Prostate gland (tissue), 2 donors: ENCODE measurements at regions not wholly inside any gene's neighbourhood (a gene's known extent, or its start where the extent isn't known, plus 50 kb on each side); places are given as distances from the start of the nearest gene placed in this dataset.
"Not testable (repeated sequence)": the region's sequence is repeated elsewhere in the genome, so short reads cannot be mapped to it uniquely, and the experiment has no call there.

Experiments
- DNase-seq: peaks from one replicate; pipeline ENCODE4 v3.0.0-alpha.2; 2019; ENCODE audit warnings: low spot score
- H3K27ac ChIP-seq, 2 donors: fragments of 200-600 bp; sonication (generic); 2 replicates each; pipeline ENCODE4 v1.5.1; 2017 to 2019
- H3K27me3 ChIP-seq: fragments of 200-600 bp; sonication (generic); replicated peaks from 2 replicates; pipeline ENCODE4 v1.5.1; 2019; ENCODE audit not compliant: insufficient read depth
- H3K36me3 ChIP-seq, 2 donors: fragments of 200-600 bp; sonication (generic); 1 replicate in 1 of 2; 2 replicates in 1 of 2; pipeline versions ENCODE4 v1.5.1 to v1.8.1; 2017 to 2019
- H3K4me1 ChIP-seq: fragments of 200-600 bp; sonication (generic); replicated peaks from 2 replicates; pipeline ENCODE4 v1.5.1; 2019
- H3K4me3 ChIP-seq, 2 donors: fragments of 200-600 bp; sonication (generic); 2 replicates each; pipeline ENCODE4 v1.5.1; 2017 to 2019
- H3K9me3 ChIP-seq: fragments of 200-600 bp; sonication (generic); 2 replicates; pipeline ENCODE4 v1.5.1; 2017
- POLR2AphosphoS5 ChIP-seq: sonication (generic); formaldehyde crosslinking; IDR thresholded peaks from one replicate; pipeline ENCODE4 v1.6.1; 2017; ENCODE audit warnings: antibody characterized with exemption
- WGBS: methylation state at CpG from one replicate; pipeline ENCODE4 v1.1.5; 2018; 5-methylcytosine and 5-hydroxymethylcytosine counted together
- intact Hi-C: fragments of 100-400 bp; cut with DNase I; formaldehyde crosslinking; loops from one replicate; pipeline ENCODE4 v1.14.2; 2022

DNA sequence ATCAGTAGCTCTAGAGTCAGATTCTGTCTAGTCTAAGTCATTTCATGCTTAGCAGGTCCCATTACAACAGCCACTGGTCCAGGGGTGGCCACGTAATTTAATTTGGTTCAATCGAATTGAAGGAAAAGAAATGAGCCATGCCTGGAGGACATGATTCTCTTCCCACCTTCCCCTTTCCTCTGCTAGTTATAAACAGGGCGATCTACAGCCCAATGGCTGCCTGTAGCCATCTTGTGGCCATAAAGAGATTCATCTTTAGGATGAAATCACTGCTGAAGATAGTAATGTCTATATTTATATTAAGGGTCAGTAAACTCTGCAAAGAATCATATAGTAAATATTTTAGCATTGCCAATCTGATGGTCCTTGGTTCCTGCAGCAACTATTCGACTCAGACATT is 107.4 kb downstream of the SPDYE17 start:
- WGBS: 62% methylated on average over 4 of the region's 4 CpGs
- H3K4me1 ChIP-seq, H3K36me3 ChIP-seq, DNase-seq, intact Hi-C loops, H3K9me3 ChIP-seq, H3K27ac ChIP-seq, H3K27me3 ChIP-seq, H3K4me3 ChIP-seq: not testable (repeated sequence)

DNA sequence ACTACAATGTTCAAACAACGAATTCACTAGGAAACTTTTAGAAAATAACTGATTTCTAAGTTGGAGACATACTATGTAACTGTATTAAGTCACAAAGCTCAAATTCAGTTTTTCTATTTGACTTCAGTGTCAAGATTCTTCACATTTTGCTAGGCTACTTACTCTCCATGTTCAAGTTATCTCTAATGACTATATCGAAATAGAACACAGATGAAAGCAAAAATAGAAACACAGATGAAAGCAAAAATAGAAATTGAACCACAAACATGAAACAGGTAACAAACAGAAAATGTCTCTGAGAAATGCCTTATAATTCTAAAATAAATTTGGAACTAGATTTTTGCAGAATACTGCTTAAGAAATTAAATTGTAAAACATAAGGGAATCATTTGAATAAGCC is 113.5 kb downstream of the SPDYE17 start:
- H3K4me1 ChIP-seq, H3K9me3 ChIP-seq, DNase-seq, H3K27ac ChIP-seq, H3K4me3 ChIP-seq, H3K36me3 ChIP-seq, H3K27me3 ChIP-seq, intact Hi-C loops: not testable (repeated sequence)
- 78% methylated on average over 2 of the region's 2 CpGs for WGBS

DNA sequence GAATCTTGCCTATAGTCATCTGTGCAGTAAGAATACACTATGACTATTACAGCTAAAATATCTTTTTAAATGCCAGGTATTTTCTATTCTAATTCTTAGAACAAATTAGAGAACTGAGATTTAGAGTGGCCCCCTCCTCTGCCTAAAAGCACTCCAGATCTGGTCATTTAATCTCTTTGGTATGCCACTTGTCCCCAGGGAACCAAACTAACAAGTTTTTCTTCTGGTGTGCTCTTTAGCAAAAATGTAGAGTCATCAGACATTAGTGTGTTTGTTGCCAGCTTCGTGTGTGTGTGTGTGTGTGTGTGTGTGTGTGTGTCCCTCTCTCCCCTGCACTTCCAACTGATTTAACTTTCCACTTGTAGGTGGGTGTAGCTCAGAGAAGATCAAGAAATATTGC is 117.8 kb downstream of the SPDYE17 start:
- DNase-seq: peak; percentile 4
- 12% methylated on average over 1 of the region's 1 CpG for WGBS
- H3K4me3 ChIP-seq, H3K27me3 ChIP-seq, H3K9me3 ChIP-seq, intact Hi-C loops, H3K27ac ChIP-seq, H3K4me1 ChIP-seq, H3K36me3 ChIP-seq: not testable (repeated sequence)

DNA sequence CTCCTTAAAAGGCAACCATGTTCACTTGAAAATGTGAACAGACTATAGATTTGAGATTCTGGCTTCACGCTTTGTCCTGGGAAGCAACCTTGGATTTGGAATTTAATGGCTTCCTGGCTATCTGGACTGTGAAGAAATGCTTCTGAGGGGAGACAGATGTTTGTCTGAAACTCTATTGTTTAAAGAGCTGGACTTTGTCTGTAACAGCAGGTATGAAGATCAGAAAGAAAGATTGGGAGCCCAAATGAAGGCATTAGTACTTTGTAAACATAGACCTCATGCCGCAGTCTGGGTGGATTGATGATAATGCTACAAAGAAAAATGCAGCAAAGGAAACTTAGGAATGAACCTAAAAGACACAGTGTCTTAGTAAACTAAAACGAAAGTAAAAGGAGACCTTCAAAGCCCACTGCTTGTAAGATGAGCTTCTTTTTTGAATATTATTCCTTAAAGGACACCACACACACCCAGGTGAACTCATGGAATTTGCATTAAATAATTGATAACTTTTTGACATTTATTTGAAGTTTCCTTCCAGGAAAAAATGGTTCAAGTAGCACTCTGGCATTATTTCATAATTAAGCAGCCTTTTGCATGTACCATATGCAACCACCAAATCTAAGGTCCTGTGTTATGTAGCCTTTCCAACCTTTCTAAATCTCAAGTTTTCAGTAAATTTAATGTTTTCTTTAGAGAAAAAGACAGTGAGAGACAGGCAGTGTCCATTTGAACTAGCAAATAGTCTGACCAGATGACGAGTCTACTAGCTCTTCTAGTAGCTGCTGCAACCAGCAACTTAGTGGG is 119.9 kb downstream of the SPDYE17 start:
- H3K4me3 ChIP-seq, intact Hi-C loops, H3K4me1 ChIP-seq, H3K9me3 ChIP-seq, H3K27ac ChIP-seq, DNase-seq, H3K27me3 ChIP-seq, H3K36me3 ChIP-seq: not testable (repeated sequence)
- WGBS: 30% methylated on average over 4 of the region's 4 CpGs

DNA sequence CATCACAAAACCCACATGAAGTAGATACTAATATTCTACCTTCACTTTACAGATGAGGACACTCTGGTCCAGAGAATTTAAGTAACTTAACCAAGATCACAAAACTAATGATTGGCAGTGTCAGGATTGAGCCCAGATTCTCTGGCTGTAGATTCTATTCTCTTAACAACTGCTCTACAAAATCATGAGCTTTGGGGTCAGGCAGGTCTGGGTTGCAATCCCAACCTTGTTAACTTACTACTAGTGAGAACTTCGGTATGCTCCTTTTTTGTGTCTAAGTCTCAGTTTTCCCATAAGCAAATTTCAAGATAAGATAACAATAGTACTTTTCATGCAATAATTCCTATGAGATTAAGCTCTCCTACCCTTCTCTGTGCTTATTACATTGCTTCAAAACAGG is 127.5 kb downstream of the SPDYE17 start:
- intact Hi-C loops, H3K27me3 ChIP-seq, H3K36me3 ChIP-seq, H3K4me3 ChIP-seq, H3K9me3 ChIP-seq, H3K4me1 ChIP-seq, H3K27ac ChIP-seq, DNase-seq: not testable (repeated sequence)
- WGBS: no CpG with 5 or more reads among the region's 1 CpG

GRCh38 chr7:76901944-76902710 is 130.0 kb downstream of the SPDYE17 start:
- H3K27ac ChIP-seq, H3K36me3 ChIP-seq, DNase-seq, H3K9me3 ChIP-seq, H3K4me3 ChIP-seq, H3K4me1 ChIP-seq, intact Hi-C loops, H3K27me3 ChIP-seq: not testable (repeated sequence)
- WGBS: 87% methylated on average over 5 of the region's 6 CpGs

- H3K36me3 ChIP-seq, intact Hi-C loops, H3K27ac ChIP-seq, H3K4me1 ChIP-seq, H3K27me3 ChIP-seq, H3K9me3 ChIP-seq, H3K4me3 ChIP-seq, DNase-seq: not testable (repeated sequence)
- WGBS: 95% methylated on average over 5 of the region's 5 CpGs
Observed at GRCh38 chr7:76898807-76899206, 133.4 kb downstream of the SPDYE17 start.

DNA sequence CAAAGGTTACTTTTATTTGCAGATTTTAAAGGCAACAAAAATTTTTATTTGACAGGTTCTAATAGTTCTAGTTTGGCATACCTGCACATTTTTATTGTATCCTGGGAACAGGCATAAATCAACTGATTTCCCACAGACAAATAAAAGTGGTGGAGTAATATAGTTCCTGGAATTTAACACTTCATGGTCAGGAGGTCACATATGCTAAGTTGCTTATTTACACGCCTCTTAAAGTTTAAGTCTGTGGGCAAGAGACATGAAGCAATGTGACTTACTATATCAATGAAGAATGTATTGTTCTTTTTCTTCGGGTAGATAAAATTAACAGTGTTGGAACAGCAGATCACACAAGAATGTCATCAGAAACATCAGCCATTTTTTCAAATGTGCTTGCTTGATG is 135.2 kb downstream of the SPDYE17 start:
- TF ChIP-seq POLR2AphosphoS5: peak; percentile 50
- H3K36me3 ChIP-seq, intact Hi-C loops, DNase-seq, H3K9me3 ChIP-seq, H3K27me3 ChIP-seq, H3K4me3 ChIP-seq, H3K27ac ChIP-seq, H3K4me1 ChIP-seq: not testable (repeated sequence)
- WGBS: 14% methylated on average over 2 of the region's 2 CpGs

GRCh38 chr7:76895696-76896095 is 136.5 kb downstream of the SPDYE17 start:
- H3K4me1 ChIP-seq, H3K27ac ChIP-seq, H3K9me3 ChIP-seq, intact Hi-C loops, DNase-seq, H3K4me3 ChIP-seq, H3K27me3 ChIP-seq, H3K36me3 ChIP-seq: not testable (repeated sequence)
- WGBS: 71% methylated on average over 4 of the region's 4 CpGs

GRCh38 chr7:76891771-76892170 is 140.4 kb downstream of the SPDYE17 start:
- H3K27ac ChIP-seq, H3K4me1 ChIP-seq, DNase-seq, intact Hi-C loops, H3K36me3 ChIP-seq, H3K4me3 ChIP-seq, H3K27me3 ChIP-seq, H3K9me3 ChIP-seq: not testable (repeated sequence)
- 87% methylated on average over 1 of the region's 1 CpG for WGBS

GRCh38 chr7:76879733-76880288 is 152.3 kb downstream of the SPDYE17 start:
- DNase-seq, H3K36me3 ChIP-seq, H3K27ac ChIP-seq, H3K9me3 ChIP-seq, H3K4me1 ChIP-seq, H3K4me3 ChIP-seq, H3K27me3 ChIP-seq, intact Hi-C loops: not testable (repeated sequence)
- 78% methylated on average over 6 of the region's 7 CpGs for WGBS

DNA sequence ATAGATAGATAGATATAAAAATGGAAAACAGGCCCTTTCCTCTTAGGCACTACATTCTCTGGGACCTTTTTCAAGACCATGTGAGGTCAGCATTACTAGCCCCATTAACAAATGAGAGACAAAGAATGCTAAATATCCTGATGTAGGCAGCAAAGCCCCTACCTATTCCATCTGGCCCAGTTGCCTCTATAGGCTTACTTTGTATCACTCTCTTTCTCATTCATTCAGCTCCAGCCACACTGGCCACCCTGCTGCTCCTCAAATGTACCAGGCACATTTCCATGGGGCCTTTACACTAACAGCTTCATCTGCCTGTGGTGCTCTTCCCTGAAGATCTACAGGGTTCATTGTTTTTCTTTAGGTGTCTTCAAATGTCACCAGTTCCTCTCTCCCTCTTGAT is 156.4 kb downstream of the SPDYE17 start:
- DNase-seq, H3K27me3 ChIP-seq, H3K27ac ChIP-seq, intact Hi-C loops, H3K36me3 ChIP-seq, H3K4me3 ChIP-seq, H3K4me1 ChIP-seq, H3K9me3 ChIP-seq: not testable (repeated sequence)
